GM18507 (cell line): ENCODE measurements at regions not wholly inside any gene's neighbourhood (a gene's known extent, or its start where the extent isn't known, plus 50 kb on each side); places are given as distances from the start of the nearest gene placed in this dataset.
A peak's percentile ranks its signal among the peaks of the same experiment; 100 is the strongest.

ENCODE experiments used
- DNase-seq: peaks from one replicate; pipeline ENCODE4 v3.0.0; 2011; ENCODE audit warnings: low read depth; ENCODE audit not compliant: insufficient read length; ENCODE audit errors: extremely low spot score
- FAIRE-seq: peaks from 2 replicates; lab custom pipeline; 2011; peaks lifted over from hg19 to GRCh38; lab: Jason Lieb, UNC

GRCh38 chr6:40340957-40341356 is 246.2 kb downstream of the LRFN2 start:
- no peak for DNase-seq
- no peak for FAIRE-seq

DNA sequence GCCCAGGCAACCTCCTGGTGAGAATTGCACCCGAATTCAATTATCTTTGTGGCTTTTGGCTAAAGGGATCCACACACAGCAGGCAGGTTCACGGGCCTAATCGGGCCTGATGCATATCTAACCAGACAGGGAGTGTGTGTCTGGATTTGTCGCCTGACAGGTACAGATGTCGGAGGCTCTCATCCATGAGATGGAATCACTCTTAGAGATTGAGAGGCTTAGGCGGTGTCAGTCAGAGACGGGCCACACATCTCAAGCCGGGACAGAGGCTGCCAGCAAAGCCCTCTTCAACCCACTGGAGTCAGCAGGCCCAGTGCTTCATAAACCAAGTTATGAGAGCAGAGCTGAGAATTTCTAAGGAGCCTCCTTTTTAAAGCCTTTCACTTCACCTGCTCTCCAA is 247.0 kb downstream of the LRFN2 start:
- DNase-seq (no peak), FAIRE-seq (no peak)

- DNase-seq, result no peak
- no peak for FAIRE-seq
Measured at GRCh38 chr6:40338306-40338705, 248.9 kb downstream of the LRFN2 start.

DNA sequence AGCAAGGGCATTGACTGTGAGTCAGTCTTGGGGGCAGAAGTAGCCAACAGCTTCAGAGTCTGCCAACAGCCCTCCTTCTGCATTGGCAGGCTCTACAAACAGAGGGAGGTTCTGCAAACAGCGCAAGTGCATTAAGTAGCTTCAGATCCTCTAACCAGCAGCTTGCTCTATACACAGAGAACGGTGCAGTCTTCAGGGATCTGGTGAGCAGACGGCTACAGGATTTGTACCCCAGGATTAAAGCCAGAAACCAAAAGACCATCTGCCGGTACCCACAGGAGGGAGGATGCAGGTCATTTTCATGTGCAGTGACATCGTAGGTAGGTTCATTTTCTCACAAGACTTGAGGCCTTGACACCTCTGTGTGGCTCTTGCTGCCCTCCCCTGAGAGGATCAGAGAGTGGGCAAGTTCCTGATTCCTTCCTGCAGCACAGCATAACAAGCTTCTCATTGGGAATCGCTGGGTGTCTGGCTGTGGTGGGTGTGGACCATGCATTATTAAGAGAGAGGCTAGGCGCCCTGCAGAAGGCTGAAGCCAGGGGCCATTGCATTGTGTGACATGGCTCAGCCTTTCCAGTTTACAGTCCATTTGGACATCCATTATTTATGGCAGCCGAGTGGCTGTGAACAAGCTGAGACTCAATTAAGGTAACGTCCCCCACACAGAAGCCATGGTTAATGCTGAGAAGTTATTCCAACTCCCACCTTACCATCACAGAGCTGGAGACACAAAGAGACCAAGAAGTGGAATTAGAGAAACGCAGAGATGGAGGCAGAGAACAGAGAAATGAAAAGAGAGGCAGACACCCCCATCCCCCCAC is 250.0 kb downstream of the LRFN2 start:
- FAIRE-seq (no peak), DNase-seq (no peak)

- no peak for DNase-seq
- no peak for FAIRE-seq
Measured at GRCh38 chr6:40336296-40336695, 250.9 kb downstream of the LRFN2 start.

GRCh38 chr6:40334496-40335270 is 252.5 kb downstream of the LRFN2 start:
- DNase-seq, result no peak
- no peak for FAIRE-seq

DNA sequence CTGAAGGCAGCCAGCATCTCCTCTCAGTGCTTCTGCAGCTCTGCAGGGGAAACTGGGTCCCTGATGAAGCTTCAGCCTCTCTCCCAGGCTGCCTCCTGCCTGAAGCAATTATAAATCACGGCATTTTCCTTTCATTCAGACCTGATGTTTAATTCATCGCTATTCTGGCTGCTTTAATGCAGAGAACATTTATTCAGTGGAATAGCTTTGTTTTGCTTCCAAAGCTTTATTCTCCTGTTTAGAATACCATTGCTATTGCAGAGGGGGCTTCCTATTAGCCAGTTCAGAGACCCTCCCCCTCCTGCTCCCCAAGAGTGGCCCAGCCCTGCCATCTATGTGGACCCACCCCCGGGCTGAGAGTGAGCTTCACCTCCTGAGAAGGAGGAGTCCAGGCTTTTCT is 255.6 kb downstream of the LRFN2 start:
- DNase-seq (no peak), FAIRE-seq (no peak)

DNA sequence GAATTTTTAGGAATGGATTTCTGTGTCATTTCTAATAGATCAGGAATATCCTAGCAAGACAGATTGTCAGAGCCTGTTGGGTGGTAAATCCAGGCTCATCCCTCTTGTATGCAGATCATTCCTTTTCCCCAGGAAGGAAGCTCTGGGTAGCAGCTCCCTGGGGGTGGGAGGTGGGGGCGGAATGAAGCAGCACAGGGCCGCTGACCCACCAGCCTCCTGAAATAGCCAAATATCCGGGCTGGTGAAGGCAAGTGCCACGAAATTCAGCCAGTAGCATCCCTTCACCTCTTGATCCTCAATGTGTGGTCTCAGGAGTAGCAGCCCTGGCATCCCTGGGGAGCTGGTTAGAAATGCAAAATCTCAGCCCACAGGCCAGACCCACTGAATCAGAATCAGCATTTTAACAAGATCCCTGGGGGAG is 256.9 kb downstream of the LRFN2 start:
- FAIRE-seq, result no peak
- no peak for DNase-seq

GRCh38 chr6:40328986-40329545 is 258.1 kb downstream of the LRFN2 start:
- no peak for FAIRE-seq
- no peak for DNase-seq

GRCh38 chr6:40328386-40328985 is 258.7 kb downstream of the LRFN2 start:
- peak; percentile 8 for DNase-seq
- FAIRE-seq, result no peak

DNA sequence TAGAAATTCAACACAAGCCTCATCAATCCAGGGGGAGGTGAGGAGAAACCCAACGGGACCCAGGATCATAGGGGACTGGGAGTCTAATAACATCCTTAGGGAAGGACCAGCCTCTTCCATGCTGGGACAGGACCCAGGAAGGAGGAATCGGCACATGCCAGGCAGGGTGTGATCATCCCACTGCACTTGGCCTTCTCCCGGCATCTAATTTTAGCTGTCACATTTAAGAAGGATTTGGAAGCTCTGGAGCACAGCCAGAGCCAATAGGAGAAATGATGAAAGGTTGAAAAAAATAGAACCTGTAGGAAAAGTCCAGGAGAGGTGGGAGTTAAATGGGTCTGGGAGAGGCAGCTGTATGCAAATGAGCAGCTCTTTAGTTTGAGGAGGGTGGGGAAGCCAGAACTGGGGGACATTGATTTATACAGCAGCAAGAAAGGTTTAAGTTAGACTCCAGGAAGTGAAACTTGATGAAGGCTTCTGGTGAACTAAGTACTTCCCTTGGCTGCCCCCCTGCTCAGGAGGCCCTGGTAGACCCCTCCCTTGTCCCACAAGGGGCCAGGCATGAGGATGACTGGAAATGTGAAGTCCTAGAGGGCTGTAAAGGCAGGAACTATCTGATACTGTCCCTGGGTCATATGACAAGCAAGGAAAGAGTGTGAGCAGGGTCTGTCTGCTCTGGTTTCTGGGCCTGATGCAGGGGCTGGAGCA is 260.3 kb downstream of the LRFN2 start:
- FAIRE-seq (no peak), DNase-seq (no peak)

DNA sequence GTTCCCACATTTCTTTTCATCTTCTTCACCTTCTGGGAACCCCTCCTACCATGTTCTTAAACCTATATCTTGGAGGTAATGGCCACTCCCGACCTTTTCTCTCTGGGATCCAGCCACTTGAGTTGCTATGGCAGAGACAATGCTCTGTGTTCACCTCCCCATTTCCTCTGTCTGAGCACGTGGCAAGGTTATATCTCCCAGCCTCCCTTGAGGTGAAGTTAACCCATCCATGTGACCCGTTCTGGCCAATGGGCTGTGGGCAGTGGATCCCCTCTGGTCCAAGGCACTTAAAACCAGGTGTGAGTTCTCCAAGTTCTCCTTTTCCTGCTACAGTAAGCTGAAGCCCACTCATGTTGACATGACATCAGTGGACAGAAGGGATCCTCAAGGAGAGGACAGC is 261.4 kb downstream of the LRFN2 start:
- FAIRE-seq, result no peak
- no peak for DNase-seq

DNA sequence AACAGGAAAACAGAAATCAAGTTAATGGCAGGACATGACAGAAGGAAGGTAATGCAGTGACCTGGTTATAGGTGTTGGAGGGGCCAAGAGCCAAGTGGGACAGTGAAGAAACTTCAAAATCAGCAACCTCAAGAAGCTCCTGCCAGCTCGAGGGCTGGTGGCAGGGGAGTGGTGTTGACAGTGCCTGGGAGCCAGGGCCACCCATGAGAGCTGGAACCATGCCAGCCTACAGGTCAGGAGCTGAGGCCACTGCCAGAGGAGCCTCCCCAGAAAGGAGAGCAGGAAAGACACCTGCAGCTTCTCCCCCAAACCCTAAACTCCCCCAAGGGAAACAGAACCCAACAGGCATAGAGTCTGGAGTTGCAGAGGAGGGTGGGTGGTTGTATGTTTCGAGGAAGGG is 262.1 kb downstream of the LRFN2 start:
- no peak for FAIRE-seq
- DNase-seq, result no peak

DNA sequence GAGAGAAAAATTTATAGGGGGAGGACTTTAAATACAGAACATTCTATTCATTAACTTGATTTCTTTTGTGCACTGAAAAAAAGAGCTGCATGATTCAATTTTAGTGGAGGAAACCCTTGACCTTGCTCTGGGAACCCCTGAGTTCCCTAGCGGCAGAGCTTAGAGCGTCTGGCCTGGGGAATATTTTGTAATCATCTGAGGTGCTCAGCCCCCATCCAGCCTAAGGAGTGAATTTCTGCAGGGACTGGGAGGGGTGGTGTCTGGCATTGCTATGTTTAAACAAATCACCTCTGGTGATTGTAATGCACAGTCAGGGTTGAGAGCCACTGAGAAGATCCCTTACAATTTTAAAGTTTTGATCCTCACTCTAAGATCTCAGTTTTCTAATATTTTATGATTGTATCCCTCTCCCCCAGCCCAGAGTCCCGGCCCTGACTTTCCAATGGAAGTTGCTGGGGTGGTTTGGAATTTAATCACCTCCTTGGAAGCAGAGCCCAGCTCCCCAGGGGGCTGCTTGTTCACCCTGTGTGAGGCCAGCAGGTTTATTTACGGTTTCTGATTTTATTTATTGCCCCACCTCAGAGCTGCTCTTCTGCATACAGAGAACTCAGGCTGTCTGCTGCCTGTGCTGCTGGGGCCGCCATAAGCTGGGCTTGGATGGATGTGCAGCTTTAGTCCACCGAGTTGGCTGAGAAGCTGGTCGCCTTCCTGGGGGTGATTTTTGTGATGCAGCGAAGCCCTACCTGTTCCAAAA is 263.1 kb downstream of the LRFN2 start:
- no peak for DNase-seq
- FAIRE-seq, result no peak

DNA sequence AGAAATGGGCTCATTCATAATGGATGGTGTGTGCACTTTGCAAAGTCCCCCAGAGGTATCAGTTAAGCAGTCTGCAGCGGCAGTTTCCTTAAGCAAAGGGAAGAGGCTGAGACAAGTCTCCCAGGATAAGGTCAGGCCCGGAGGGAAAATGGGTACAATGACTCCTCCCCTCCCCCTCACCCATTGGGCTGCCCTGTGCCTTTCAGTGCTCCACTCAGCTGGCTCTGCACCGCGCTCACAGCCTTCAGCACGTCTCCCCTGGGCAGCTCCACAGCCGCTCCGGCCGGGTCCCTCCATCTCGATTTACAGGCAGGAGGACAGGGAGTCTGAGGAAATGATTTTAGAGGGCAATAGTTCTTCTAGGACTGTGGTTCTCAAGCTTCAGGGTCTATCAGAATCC is 264.8 kb downstream of the LRFN2 start:
- no peak for DNase-seq
- FAIRE-seq, result no peak

GRCh38 chr6:40321616-40322015 is 265.5 kb downstream of the LRFN2 start:
- FAIRE-seq, result no peak
- no peak for DNase-seq

DNA sequence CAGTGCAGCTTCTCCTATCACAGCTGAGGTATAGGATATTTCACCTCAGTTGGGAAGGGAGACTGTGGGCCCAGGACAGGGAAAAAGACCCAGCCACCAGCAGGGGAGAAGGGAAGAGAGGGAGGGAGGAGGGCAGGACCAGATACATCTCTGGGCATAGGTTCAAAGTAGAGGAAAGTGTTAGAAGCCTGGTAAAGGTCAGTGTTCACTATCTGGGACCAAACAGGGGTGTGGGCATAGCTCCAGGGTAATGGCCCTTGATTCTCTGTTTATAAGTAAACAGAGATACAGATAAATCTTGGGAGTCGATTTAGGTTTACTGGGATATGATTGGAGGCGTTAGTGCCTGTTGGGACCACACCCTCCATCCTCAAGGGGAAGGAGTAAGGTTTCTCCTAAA is 266.2 kb downstream of the LRFN2 start:
- FAIRE-seq, result no peak
- DNase-seq, result no peak

DNA sequence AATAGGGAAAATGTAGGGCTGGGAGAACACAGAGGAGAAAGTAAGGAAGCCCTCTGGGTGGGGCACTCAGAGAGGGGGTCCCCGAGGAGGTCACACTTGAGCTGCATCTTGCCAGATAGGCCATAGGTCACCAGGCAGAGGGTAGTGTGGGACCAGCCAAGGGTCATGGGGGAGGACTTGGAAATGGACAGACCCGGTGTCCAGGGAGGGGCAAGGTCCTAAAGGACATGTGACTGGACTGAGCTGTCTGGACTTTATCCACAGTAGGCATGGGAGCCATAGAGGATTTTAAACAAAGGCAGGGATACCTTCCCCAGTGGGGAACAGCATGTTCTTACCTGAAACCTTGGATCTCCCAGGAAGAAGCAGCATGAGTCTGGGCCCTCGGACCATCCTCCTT is 266.7 kb downstream of the LRFN2 start:
- FAIRE-seq, result no peak
- DNase-seq, result no peak

DNA sequence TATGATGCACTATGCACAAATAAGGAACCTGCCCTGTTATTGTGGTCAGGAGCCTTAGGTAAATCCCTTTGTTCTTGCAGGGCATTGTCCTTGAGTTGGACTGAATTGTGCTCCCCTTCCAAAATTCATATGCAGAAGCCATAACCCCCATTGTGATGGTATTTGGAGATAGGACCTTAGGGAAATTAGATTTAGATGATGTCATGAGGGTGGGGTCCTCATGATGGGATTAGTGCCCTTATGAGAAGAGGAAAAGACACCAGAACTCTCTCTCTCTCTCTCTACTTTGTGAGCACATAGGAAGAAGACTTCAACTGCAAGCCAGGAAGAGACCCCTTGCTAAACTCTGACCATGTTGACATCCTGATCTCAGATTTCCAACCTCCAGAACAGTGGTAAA is 268.0 kb downstream of the LRFN2 start:
- FAIRE-seq (no peak), DNase-seq (no peak)
